Activated T-cell treated with anti-CD3 and anti-CD28 coated beads for 4 hours (primary cell): ENCODE measurements at regions not wholly inside any gene's neighbourhood (a gene's known extent, or its start where the extent isn't known, plus 50 kb on each side); places are given as distances from the start of the nearest gene placed in this dataset.

Source experiments
- DNase-seq: peaks from one replicate; pipeline ENCODE4 v3.0.0-alpha.2; 2020

DNA sequence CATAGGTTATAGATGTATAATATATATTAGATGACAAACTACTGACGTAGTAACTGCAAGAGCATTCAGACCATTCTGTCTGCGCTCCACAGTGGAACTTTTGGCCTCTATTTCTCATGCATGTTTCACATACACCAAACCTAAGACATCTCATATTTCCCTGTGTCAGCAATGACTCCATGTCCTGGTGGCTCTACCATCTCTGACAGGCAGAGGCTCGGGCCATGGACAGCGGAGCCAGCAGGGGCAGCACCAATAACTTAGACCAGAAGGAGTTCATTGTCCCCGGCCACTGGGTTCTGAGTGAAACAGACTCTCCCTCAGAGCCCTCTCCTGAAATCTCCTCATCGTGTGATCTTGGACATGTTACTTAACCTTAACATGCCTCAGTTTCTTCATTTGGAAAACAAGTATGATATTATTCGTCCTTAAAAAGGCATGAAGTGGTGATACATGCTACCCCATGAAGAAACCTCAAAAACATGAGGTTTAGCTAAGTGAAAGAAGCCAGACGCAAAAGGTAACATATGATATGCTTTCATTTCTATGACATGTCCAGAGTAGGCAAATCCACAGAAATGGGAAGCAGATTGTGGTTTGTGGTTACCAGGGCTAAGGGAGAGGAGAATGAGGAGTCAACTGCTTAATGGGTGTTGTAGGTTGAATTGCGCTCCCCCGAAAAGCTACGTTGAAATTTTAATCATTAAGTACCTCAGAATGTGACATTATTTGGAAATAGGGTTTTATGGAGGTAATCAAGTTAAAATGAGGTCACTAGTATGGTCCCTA is 564.0 kb upstream of the JARID2 start:
- DNase-seq = no peak

DNA sequence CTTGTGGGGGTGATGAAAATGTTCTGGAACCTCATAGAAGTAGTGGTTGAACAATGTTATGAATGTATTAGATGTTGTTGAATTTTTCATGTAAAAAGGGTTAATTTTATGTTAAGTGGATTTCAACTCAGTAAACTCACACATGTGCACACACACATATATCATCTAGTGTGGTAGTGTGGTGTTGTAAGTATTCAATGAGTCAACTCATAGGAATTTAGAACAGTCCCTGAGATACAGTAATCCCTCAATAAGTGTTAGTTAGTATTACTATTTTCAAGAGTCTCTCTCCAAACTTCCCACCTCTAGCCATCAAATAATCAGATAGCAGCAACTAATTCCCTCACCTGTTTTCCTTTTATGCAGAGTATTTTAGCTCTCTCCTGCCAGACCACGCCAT is 563.1 kb upstream of the JARID2 start:
- no peak for DNase-seq

DNA sequence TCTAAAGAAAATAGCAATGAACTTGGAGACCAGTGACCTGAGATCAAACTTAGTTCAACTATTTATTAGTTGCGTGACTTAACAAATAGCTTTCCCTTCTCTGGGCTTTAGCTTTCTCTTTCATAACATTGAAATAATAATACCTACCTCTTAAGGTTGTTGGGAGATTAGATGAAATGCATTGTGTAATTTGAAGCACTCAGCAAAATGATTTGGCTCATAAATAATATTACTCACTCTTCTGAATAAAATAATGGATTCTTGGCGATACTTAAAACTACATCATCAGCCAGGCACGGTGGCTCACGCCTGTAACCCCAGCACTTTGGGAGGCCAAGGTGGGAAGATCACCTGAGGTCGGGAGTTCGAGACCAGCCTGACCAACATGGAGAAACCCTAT is 556.2 kb upstream of the JARID2 start:
- no peak for DNase-seq

DNA sequence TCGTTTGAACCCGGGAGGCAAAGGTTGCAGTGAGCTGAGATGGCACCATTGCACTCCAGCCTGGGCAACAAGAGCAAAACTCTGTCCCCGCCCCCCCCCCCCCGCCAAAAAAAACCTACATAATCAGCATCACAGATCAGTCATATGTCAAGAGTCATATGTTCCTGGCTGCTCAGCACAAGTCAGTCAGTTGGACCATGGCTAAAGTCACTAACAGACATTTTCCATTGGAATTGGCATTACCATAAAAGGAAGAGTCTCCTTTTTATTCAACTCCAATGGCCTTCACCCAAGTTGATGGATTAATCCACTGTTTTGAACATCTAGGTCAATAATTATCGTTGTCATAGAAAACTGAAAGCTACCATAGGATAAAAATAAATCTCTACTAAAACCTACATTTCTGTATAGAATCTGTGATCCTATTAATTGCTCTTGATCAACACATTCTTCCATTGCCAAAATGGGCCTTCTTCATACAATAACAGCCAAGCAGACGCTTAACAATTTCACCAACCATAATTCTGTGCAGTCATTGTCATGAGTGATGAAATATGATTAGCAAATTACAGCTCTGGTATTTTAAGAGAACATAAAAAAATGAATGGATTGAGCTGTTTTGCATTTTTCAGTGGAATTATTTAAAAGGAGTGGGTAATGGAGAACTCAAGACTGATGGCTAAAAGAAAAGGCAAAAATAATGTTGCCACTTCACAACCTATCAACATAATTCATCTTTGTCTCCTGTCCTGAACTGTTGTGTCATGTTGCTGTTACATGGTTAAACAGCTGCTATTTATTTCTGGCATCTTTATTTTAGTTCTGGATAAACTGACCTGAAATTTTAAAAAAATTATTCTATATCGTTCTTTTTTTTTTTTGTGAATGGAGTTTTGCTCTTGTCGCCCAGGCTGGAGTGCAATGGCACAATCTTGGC is 555.5 kb upstream of the JARID2 start:
- no peak for DNase-seq

DNA sequence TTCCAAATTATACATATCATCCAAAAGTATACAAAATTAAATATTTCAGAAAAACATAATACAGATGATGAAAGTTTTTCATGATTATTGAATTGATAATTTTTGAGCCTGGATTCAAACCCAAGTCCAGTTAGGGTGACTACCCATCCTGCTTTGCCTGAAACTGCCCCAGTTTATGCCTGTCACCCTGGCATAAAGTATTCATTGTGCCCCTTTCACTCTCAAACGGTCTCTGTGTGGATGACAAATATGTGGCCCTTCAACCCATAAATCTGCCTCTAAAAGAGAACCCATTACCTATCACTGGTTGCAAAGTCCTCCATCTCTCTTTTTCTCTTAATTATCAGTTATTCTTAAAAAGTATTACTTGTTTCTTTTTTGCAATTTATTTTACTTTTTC is 553.7 kb upstream of the JARID2 start:
- no peak for DNase-seq

DNA sequence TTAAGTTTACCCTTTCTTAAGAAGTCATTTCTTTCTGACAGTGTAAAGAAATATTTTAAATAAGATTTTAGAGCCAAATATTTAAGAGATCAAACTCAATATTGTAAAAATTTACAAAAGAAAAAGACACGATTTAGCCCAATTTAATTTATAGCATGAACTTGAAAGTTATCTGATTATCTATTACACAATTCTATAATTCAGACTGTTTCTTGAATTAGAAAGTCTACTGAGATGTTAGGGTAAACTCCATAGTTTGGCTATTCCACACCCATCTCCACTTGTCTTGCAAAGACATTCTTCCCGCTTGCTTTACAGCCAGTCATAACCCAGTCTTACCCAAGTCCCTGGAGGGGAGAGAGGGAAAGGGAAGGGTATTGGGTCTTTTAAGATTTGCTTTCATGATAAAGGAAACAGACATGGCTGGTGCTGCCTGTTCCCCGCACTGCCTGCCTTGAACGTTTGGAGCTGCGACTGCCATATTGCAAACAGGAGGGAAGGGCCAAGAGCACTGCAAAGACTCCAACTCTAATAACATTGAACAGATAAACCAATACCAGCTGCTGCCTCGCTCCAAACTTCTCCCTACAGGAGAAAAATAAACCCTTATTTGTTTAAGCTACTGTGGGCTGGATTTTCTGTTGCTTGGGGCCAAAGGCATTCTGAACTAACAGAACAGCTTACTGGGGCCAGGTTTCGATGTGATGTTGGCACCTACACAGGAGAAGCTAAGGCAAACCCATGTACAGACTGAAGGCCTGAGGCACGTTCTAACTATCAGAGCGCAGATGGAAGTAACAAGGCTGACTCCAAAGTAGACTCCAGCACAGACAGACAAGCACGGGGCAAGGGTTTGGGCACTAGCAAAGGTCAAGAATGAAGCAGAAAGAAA is 552.3 kb upstream of the JARID2 start:
- no peak for DNase-seq

DNA sequence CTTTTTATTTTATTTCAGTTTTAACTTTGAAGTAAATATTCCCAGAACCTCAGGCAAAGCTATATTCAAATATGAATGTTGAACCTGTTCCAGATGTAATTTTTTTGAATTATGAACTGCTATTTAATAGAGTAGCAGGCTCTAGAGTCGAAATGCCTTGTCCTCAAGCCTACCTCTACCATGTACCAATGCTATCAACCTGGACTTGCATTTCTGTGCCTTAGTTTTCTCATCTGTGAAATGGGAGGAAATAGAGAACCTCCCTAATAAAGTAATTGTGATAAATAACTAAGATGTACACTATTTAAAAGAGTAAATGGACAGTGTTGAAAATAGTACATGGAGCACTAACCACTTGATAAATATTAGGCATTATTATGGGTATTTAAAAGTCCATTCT is 551.6 kb upstream of the JARID2 start:
- DNase-seq = no peak

DNA sequence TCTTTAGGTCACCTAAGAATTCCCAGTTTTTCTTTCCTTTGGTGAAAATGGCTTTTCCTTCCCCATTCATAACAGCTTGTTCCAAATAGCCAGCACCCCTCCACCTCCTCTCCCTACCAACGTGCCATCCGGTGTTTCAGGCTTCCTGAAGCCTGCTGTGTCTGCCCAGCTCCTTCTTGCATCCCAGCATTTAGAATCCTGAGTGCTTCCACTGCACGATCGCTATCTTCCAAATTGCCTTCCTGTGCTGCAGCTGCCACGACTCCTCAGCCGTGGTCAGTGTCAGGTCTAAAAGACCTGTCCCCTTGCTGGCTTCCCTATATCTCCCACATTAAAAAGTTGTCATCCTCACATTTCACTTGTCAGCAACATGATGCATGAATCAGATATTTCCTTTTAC is 550.3 kb upstream of the JARID2 start:
- DNase-seq = no peak

DNA sequence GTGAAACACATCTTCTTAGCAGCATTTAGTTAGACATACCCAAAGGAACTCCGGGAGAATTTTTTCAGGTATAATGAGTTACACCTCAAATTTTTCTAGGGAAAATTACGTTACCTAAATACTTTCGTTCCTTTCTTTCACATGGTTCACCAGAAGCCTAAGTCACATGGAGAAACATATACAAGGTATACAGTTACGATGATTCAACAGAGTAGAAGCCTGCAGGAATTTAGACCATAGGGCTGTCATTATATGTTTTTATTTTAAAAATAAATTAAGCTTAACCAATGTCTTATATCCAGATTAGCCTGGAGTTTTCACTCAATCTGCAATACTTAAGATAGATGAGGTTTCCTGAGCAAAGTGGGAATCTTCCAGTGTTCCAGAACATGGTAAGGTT is 549.5 kb upstream of the JARID2 start:
- DNase-seq = no peak

DNA sequence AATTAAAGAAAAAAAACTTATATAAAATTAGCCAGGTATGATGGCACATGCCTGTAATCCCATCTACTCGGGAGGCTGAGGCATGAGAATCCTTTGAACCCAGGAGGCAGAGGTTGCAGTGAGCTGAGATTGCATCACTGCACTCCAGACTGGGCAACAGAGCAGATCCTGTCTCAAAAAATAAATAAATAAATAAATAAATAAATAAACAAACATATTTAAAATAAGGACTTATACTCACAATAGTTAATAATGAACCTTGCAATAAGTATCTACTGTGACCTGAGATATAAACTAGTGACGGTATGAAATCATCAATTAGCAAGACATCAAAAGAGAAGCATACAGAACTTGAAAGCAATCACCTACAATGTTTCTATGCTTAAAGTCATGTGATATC is 548.4 kb upstream of the JARID2 start:
- no peak for DNase-seq

DNA sequence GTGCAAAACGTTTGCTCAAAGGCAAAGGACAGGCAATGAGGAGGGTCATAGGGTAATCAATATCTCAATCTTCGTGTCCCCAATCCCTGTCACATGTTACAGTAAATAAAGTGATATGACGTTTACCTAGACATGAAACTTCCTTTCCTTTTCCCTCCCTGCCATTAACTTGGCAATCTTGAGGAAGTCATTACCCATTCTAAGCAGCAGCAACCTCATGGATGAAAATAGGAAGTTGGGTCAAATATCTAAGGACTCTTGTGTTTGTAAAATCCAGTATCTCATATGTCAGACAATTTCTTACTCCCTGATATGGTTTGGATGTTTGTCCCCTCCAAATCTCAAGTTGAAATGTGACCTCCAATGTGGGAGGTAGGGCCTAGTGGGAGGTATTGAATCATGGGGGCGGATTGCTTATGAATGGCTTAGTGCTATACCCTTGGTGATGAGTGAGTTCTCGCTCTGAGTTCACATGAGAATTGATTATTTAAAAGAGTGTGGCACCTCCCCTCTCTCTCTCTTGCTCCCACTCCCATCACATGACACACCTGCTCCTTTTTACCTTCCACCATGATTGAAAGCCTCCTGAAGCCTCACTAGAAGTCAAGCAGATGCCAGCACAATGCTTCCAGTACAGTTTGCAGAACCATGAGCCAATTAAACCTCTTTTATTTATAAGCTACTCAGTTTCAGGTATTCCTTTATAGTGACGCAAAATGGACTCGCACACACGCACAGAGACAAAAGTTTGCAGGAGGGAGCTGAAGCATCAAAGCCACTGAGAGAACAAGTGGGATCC is 545.9 kb upstream of the JARID2 start:
- no peak for DNase-seq

DNA sequence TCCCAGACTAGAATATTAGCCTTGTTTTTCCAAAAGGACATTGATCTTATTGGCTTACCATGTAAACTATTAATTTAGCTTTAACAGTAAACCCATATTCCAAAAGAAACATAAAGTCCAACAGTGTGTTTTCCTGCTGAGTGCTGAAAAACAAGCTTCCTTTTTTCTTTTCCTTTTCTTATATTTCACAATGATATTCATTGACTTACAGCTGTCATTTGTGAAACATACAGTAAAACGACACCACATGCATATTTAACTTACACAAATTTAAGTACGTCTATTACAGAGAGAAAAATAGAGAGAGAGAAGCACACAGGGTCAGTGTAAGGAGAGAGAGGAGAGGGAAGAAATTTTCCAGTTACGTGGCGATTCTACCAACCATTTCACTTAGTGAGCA is 543.9 kb upstream of the JARID2 start:
- DNase-seq = no peak

DNA sequence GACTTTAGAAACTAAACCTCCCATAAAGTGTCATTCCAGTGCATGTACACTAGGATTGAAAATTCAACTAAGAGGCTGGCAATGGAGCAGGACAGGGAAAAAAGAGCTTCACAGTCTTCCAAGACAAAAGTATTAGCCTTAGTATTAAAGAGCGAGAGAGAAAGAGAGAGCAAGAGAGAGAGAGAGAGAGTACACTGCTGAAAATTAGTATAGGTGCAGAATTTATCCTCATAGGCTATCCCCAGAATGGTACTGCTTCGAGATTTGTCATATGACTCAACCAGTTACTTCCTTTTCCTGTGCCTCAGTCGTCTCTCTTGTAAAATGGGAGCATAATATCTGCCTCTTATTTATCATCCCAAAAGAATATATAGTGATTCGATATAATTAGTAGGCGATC is 543.2 kb upstream of the JARID2 start:
- no peak for DNase-seq

DNA sequence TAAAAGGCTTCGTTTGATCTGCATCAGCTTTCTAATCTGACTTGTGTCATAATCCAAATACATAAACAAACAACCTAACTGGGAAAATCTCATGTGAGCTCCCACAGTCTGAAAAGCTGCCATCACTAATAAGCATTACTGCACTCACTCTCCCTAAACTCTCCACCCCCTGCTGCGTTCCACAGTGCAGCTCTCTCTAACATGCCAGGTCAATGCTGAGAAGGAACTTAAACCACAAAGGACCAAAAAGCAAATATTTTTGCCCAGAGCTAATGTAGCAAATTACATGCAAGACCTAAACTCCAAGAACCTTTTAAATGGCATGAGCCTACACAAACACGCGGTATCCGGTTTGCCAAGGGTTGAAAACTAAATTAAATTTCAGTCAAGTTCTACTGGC is 542.3 kb upstream of the JARID2 start:
- no peak for DNase-seq

DNA sequence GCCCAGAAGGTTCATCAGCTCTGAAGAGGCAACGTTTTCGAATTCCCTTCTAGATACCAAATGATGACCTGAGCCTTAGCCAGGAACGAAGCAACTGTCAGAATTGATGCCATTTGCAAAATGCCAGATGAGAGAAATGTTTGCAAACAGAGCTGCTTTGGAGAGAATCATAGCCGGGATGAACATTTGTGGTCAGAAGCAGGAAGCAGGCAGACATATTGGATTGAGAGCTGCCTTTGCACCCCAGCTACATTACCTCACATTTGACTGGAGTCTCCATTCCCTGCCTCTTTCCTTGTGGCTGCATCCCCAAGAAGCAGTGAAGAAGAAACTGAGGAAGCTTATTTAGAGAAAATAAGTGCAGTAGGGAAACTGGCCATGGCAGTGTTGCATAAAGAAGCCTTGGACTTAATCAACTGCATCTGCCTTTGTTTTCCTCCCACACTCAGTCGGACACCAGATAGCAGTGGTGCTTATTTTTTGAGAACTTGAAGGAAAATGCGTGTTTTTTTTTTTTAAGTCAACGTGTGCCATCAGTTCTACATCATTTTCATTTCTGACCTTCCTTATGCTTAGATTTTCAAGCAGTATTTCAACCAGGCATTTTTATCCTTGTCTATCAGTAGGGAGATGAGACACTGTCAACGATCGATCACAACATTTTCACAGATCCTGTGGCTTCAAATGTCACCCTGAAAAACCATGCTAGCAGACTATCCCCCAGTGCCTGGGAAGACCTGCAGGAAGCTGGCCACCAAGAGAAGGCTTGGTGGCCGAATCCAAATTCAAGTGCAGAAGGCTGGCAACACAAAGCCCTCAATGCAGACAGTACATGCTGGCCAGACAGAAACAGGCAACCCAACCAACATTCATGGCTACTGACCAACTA is 541.2 kb upstream of the JARID2 start:
- no peak for DNase-seq

DNA sequence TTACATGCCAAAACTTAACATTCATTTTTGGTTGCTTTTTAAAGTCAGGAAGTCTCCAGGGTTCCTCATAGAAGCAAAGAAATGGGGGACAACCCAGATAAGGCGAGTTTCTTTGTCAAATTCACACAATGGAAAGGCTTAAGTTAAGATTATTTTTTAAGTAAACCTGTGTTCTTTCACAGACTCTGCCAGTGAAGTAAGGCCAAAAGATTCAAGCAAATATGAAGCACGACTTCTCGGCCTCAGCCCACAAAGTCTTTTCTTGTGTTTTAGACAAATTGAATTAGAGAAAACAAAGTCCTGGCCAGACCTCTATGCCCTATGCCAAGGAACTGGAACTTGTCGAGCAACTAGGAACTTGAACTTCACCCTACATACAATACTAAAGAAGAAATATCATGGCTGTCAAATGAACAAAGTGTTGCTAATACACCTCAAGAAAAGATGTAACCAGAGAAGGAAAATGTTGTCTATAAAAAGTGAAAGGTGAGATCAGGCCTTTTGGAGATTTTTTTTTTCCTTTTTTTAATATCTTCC is 540.0 kb upstream of the JARID2 start:
- no peak for DNase-seq

DNA sequence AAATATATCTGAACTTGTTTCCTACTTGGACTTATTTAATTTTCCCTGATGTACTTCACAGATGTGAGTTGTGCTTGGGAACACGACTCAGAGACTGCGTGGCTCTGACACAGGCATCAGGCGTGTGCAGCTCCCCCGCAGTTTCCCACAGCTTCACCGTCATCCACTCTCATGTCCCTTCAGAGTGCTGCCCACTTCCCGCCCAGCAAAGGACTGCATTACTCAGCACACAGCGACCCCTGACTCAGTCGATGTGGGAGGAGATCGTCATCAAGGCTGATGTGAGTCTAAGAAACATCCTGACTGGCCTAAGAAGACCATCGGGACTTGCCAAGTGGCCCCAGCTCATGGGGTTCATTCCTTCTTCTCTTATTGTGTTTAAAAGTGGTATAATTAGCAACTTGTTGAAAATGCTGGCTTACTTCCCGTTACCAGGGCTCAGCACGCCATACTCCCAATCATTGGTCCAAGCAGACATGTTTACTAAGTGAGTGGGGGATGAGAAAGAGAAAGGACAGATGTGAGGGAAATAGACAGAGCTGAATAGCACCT is 539.4 kb upstream of the JARID2 start:
- peak; percentile 55 for DNase-seq

DNA sequence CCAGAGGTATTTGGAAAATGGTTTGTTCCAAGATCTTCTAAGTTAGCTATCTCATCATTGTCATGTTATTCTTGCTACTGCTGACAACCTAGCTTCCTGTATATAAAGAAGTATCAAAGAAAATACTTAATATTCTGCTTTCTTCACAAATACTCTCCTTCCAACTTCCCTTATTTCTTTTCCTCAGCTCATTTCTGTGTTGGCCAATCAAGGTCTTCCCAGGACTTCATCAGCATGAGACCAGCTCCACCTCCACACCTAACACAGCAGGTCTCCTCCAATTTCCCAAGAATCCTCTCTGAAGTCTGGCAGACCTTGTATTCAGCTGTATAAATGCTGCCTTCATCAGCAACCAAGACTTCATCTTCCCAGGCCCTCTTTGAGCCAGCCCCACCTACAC is 538.6 kb upstream of the JARID2 start:
- DNase-seq = no peak

DNA sequence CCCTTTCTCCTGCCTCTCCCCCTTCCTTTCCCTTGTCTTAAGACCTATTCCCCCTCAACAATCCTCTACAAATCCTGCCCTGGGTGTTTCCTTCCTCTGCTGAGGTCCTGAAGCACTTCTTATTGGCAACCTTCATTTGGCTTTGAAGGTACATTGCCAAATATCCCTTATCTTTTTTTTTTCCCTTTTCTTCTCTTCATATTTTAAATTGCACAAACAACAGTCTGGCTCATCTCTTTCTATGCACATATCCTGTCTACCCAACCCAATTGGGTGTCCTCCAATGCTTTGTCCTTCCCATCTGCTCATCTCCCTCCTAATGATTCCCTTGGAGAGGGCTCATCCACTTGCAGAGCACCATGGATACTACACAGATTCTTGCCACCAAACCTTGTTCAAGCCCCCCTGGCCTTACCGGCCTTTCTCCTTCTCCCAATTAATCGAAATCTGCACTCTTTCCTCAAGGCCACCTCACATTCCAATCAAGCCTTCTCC is 537.9 kb upstream of the JARID2 start:
- no peak for DNase-seq

DNA sequence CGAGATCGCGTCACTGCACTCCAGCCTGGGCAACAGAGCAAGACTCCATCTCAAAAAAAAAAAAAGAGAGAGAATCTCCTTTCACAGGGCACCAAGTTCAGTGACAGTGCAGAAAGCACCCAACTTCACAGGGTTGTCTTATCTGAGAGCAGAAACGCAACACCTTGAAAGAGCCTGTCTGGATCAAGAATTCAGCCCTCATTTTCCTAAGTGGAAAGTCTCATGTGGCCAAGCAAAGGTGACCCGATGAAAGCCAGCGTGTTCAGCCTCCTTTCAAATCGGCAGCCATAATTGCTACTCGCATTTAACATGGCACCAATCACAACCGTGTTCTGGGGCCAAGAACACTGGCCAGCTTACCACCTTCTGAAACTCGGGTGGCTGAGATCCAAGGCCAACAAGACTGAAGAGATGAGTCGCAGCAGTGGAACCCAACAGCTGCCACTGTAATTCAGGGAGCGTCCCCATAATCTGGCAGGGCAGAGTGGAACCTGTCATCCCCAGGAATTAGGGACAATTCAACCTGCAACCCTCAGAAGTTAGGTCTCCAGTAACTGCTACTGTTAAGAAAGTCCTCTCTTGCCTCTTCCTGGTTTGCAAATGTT is 536.7 kb upstream of the JARID2 start:
- no peak for DNase-seq
